A549 (cell line): ENCODE measurements at regions not wholly inside any gene's neighbourhood (a gene's known extent, or its start where the extent isn't known, plus 50 kb on each side); places are given as distances from the start of the nearest gene placed in this dataset.

ENCODE experiments used
- ATAC-seq, 2 experiments: fragments of 200-7000 bp in 1 of 2; fragments of >200 bp in 1 of 2; cut with Nextera tagmentation in 1 of 2; cut with Tn5 transposase in 1 of 2; 3 replicates each; pipeline versions ENCODE4 v1.8.0 to v1.9.1; 2018 to 2020; ENCODE audit warnings: mild to moderate bottlenecking in 1 of 2, moderate library complexity in 1 of 2
- CTCF ChIA-PET: fragments of 300-600 bp; sonication (Branson Sonifier 250); formaldehyde crosslinking; extraction: SDS; loops from one replicate; lab custom pipeline; 2021; ENCODE audit warnings: antibody characterized with exemption, inconsistent platforms; lab: Yijun Ruan, JAX
- POLR2A ChIA-PET: fragments of 350-600 bp; formaldehyde crosslinking; extraction: SDS; loops from one replicate; lab custom pipeline; 2021; ENCODE audit warnings: antibody characterized with exemption, inconsistent platforms; lab: Yijun Ruan, JAX
- DNase-seq, 2 experiments: peaks; one replicate each; pipeline versions ENCODE4 v3.0.0 to v3.0.0-alpha.2; 2011 to 2016; ENCODE audit warnings: low read depth in 1 of 2, low spot score in 1 of 2
- FAIRE-seq: peaks from 2 replicates; lab custom pipeline; 2011; peaks lifted over from hg19 to GRCh38; lab: Jason Lieb, UNC
- H3K27ac ChIP-seq, 2 experiments: fragments of >200 bp; sonication (Bioruptor Twin); formaldehyde crosslinking; 3 replicates each; pipeline ENCODE4 v1.5.1; 2016 to 2017
- H3K4me1 ChIP-seq: fragments of >200 bp; sonication (Bioruptor Twin); formaldehyde crosslinking; 3 replicates; pipeline ENCODE4 v1.6.1; 2016
- H3K4me2 ChIP-seq: fragments of >200 bp; sonication (Bioruptor Twin); formaldehyde crosslinking; 3 replicates; pipeline ENCODE4 v1.6.1; 2016
- H3K4me3 ChIP-seq: fragments of >200 bp; sonication (Bioruptor Twin); formaldehyde crosslinking; 3 replicates; pipeline ENCODE4 v1.5.1; 2016
- H3K9me3 ChIP-seq: fragments of >200 bp; sonication (Bioruptor Twin); formaldehyde crosslinking; 3 replicates; pipeline ENCODE4 v1.6.1; 2016
- BHLHE40 ChIP-seq: IDR thresholded peaks from 2 replicates; pipeline ENCODE4 v1.6.1; 2012; ENCODE audit warnings: low read depth, low read length, inconsistent platforms
- EHF ChIP-seq: fragments of 250-450 bp; sonication (Bioruptor Pico); IDR thresholded peaks from 2 replicates; pipeline ENCODE4 v1.5.0; 2020; ENCODE audit warnings: mild to moderate bottlenecking
- FOSB ChIP-seq: fragments of 250-450 bp; sonication (Bioruptor Pico); IDR thresholded peaks from 2 replicates; pipeline ENCODE4 v1.5.0; 2020; ENCODE audit warnings: mild to moderate bottlenecking, moderate library complexity
- FOSL2 ChIP-seq, 2 experiments: fragments of 450-650 bp in 1 of 2; fragments of >200 bp in 1 of 2; sonication (Bioruptor Twin) in 1 of 2; formaldehyde crosslinking; IDR thresholded peaks; 2 replicates each; pipeline versions ENCODE4 v1.5.0 to v1.6.1; 2016 to 2020; ENCODE audit warnings: mild to moderate bottlenecking in 1 of 2, moderate library complexity in 1 of 2
- FOXS1 ChIP-seq: fragments of 250-450 bp; sonication (Bioruptor Pico); IDR thresholded peaks from 2 replicates; pipeline ENCODE4 v1.5.0; 2020; ENCODE audit warnings: mild to moderate bottlenecking, moderate library complexity
- GATA3 ChIP-seq: IDR thresholded peaks from 2 replicates; pipeline ENCODE4 v1.6.1; 2012; ENCODE audit warnings: borderline replicate concordance
- HDAC2 ChIP-seq: fragments of 200-600 bp; sonication (generic); IDR thresholded peaks from 2 replicates; pipeline ENCODE4 v1.6.1; 2016
- HEYL ChIP-seq: fragments of 250-450 bp; sonication (Bioruptor Pico); IDR thresholded peaks from 2 replicates; pipeline ENCODE4 v1.8.0; 2021; ENCODE audit warnings: mild to moderate bottlenecking, moderate library complexity
- HOXB13 ChIP-seq: fragments of 250-450 bp; sonication (Bioruptor Pico); IDR thresholded peaks from 2 replicates; pipeline ENCODE4 v1.5.0; 2020; ENCODE audit warnings: low read depth, mild to moderate bottlenecking, moderate library complexity
- HOXB5 ChIP-seq: fragments of 250-450 bp; sonication (Bioruptor Pico); IDR thresholded peaks from 2 replicates; pipeline ENCODE4 v1.5.0; 2020; ENCODE audit warnings: mild to moderate bottlenecking, moderate library complexity
- JUNB ChIP-seq: fragments of >200 bp; sonication (Bioruptor Twin); formaldehyde crosslinking; IDR thresholded peaks from 2 replicates; pipeline ENCODE4 v1.6.1; 2016
- MAFK ChIP-seq: fragments of 450-650 bp; IDR thresholded peaks from 2 replicates; pipeline ENCODE4 v1.6.1; 2014; ENCODE audit not compliant: partially characterized antibody
- MAZ ChIP-seq: fragments of 150-350 bp; IDR thresholded peaks from 2 replicates; pipeline ENCODE4 v1.6.1; 2014; ENCODE audit warnings: antibody characterized with exemption, low read depth, low read length, borderline replicate concordance
- MYC ChIP-seq: IDR thresholded peaks from 2 replicates; pipeline ENCODE4 v1.6.1; 2012; ENCODE audit warnings: mild to moderate bottlenecking, inconsistent platforms, low read length, improper control_type of control experiment, borderline replicate concordance
- NFE2L2 ChIP-seq: fragments of 150-350 bp; conservative IDR thresholded peaks from 2 replicates; pipeline ENCODE4 v1.6.1; 2014; ENCODE audit warnings: low read length
- POLR2A ChIP-seq: IDR thresholded peaks from 2 replicates; pipeline ENCODE4 v1.6.1; 2012; ENCODE audit warnings: mild to moderate bottlenecking, low read length
- RAD21 ChIP-seq, 2 experiments: fragments of >200 bp in 1 of 2; sonication (Bioruptor Twin) in 1 of 2; formaldehyde crosslinking in 1 of 2; IDR thresholded peaks in 1 of 2; conservative IDR thresholded peaks in 1 of 2; 2 replicates in 1 of 2; 3 replicates in 1 of 2; pipeline ENCODE4 v1.6.1; 2012 to 2018; ENCODE audit warnings: inconsistent platforms in 1 of 2
- SMC3 ChIP-seq: fragments of >200 bp; sonication (Bioruptor Twin); formaldehyde crosslinking; IDR thresholded peaks from 3 replicates; pipeline ENCODE4 v1.6.1; 2018; ENCODE audit warnings: inconsistent platforms
- TP53 ChIP-seq: fragments of 250-450 bp; sonication (Bioruptor Pico); IDR thresholded peaks from 2 replicates; pipeline ENCODE4 v1.5.0; 2021; ENCODE audit warnings: mild to moderate bottlenecking, moderate library complexity
- ZFP36 ChIP-seq: fragments of 450-650 bp; IDR thresholded peaks from 2 replicates; pipeline ENCODE4 v1.6.1; 2014; ENCODE audit warnings: borderline replicate concordance; ENCODE audit not compliant: partially characterized antibody
- WGBS: methylation state at CpG from one replicate; pipeline ENCODE4 v1.1.6; 2017; ENCODE audit errors: missing lambda C conversion rate; 5-methylcytosine and 5-hydroxymethylcytosine counted together
- TF ChIP-seq, protein P1 (sequence below): fragments of >200 bp; sonication (Bioruptor Twin); formaldehyde crosslinking; IDR thresholded peaks from 3 replicates; pipeline ENCODE4 v1.5.1; 2016
- TF ChIP-seq, protein P2 (sequence below): fragments of 250-450 bp; sonication (Bioruptor Pico); IDR thresholded peaks from 2 replicates; pipeline ENCODE4 v1.5.0; 2021; ENCODE audit warnings: mild to moderate bottlenecking, moderate library complexity, borderline replicate concordance
- TF ChIP-seq, protein P3 (sequence below): fragments of 150-350 bp; IDR thresholded peaks from 2 replicates; pipeline ENCODE4 v1.6.1; 2014; ENCODE audit warnings: low read depth, mild to moderate bottlenecking, low read length
- TF ChIP-seq, protein P4 (sequence below): fragments of >200 bp; sonication (Bioruptor Twin); formaldehyde crosslinking; IDR thresholded peaks from 2 replicates; pipeline ENCODE4 v1.6.1; 2016

DNA sequence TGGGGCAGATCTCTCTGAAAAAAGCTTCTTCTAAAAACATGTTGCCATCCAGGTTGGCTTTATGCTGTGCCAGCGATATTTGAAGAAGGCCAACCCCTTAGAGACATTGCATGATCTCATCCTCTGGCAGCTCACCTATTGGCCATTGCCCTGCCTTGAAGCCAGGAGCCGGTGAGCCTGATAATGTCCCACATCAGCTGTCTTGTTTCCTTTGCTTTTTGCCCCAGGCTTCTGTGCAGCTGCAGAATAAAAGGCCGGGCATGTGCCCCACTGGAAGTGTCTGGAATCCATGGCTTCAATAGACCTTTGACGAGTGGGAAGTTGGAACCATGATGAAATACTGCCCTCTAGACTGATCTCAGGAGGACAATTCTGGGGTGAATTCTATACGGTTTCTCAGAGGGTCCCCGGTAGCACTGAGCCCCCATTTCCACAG lies 523.5 kb upstream of the ZEB2 start:
- ATAC-seq (peak in 1 of 2 experiments; percentile 68; a peak in 3 of 6 replicates), FAIRE-seq (no peak), DNase-seq (peak in 1 of 2 experiments; percentile 30)
- 0 out of 3 replicates have a peak, but pooled peaks have one; percentile 16 for TF ChIP-seq SMC3
- TF ChIP-seq, protein P1, sequence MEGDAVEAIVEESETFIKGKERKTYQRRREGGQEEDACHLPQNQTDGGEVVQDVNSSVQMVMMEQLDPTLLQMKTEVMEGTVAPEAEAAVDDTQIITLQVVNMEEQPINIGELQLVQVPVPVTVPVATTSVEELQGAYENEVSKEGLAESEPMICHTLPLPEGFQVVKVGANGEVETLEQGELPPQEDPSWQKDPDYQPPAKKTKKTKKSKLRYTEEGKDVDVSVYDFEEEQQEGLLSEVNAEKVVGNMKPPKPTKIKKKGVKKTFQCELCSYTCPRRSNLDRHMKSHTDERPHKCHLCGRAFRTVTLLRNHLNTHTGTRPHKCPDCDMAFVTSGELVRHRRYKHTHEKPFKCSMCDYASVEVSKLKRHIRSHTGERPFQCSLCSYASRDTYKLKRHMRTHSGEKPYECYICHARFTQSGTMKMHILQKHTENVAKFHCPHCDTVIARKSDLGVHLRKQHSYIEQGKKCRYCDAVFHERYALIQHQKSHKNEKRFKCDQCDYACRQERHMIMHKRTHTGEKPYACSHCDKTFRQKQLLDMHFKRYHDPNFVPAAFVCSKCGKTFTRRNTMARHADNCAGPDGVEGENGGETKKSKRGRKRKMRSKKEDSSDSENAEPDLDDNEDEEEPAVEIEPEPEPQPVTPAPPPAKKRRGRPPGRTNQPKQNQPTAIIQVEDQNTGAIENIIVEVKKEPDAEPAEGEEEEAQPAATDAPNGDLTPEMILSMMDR, result 0 out of 3 replicates have a peak, but pooled peaks have one; percentile 9
- TF ChIP-seq RAD21 (conservative IDR thresholded peaks at IDR 0.05 in 1 of 2, IDR thresholded peaks at IDR 0.05 in 1 of 2), result peak; percentile 33 to 38; a peak in 3 of 5 replicates
- no peak for TF ChIP-seq MAZ
- TF ChIP-seq FOSB (CRISPR knock-in tag), result no peak
- no peak for TF ChIP-seq HOXB5 (CRISPR knock-in tag)
- TF ChIP-seq MAFK, result peak; percentile 92
- TF ChIP-seq, protein P2, sequence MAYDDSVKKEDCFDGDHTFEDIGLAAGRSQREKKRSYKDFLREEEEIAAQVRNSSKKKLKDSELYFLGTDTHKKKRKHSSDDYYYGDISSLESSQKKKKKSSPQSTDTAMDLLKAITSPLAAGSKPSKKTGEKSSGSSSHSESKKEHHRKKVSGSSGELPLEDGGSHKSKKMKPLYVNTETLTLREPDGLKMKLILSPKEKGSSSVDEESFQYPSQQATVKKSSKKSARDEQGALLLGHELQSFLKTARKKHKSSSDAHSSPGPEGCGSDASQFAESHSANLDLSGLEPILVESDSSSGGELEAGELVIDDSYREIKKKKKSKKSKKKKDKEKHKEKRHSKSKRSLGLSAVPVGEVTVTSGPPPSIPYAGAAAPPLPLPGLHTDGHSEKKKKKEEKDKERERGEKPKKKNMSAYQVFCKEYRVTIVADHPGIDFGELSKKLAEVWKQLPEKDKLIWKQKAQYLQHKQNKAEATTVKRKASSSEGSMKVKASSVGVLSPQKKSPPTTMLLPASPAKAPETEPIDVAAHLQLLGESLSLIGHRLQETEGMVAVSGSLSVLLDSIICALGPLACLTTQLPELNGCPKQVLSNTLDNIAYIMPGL (CRISPR knock-in tag), result no peak
- no peak for TF ChIP-seq HEYL (CRISPR knock-in tag)
- TF ChIP-seq FOSL2 (IDR thresholded peaks at IDR 0.05), result no peak
- TF ChIP-seq FOSL2 (CRISPR knock-in tag; IDR thresholded peaks at IDR 0.05), result no peak
- TF ChIP-seq, all 56 proteins: peak for 4
- WGBS, result 54% methylated on average over 6 of the region's 6 CpGs
- POLR2A ChIA-PET, result no interaction called here
- Histone ChIP-seq H3K27ac (0 out of 6 replicates have a peak overlapping the region, but pooled peaks of 1 of the 2 experiments have one; percentile 25), H3K4me2 (no peak overlapping the region), H3K9me3 (no peaks in the 10 kb centered on the region), H3K4me1 (peaks cover 16% of the 10 kb centered on the region), H3K4me3 (no peak overlapping the region)
- CTCF ChIA-PET, result no interaction called here

DNA sequence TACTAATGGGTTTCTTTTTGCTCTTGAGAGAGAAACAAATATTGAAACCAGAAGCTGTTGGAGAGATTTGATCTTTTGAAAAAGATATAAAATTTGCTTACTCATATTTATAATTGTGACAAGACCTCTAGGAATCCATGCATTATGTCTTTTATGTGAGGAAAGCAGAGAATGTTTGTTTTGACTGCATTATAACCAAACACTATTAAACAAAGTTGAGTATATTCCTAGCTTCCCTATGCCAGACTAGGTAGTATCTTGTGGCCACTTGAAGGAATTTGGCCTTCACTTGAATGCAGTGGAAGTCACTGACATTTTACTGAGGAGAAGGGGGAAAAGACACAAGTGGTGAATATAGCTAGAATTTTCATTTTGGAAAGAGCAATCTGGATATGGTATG lies 521.8 kb upstream of the ZEB2 start:
- Histone ChIP-seq H3K4me3 (no peak overlapping the region), H3K4me1 (peaks cover 30% of the 10 kb centered on the region), H3K9me3 (no peaks in the 10 kb centered on the region), H3K27ac (no peak overlapping the region), H3K4me2 (no peak overlapping the region)
- ChIA-PET POLR2A (no interaction called here), CTCF (no interaction called here)
- FAIRE-seq (no peak), DNase-seq (no peak), ATAC-seq (no peak)
- TF ChIP-seq BHLHE40 (no peak), MYC (no peak), SMC3 (no peak), EHF (CRISPR knock-in tag) (no peak), GATA3 (peak; percentile 16; the same call in 1 of the 2 replicates), POLR2A (no peak), HDAC2 (no peak), NFE2L2 (no peak)
- TF ChIP-seq, protein P3, sequence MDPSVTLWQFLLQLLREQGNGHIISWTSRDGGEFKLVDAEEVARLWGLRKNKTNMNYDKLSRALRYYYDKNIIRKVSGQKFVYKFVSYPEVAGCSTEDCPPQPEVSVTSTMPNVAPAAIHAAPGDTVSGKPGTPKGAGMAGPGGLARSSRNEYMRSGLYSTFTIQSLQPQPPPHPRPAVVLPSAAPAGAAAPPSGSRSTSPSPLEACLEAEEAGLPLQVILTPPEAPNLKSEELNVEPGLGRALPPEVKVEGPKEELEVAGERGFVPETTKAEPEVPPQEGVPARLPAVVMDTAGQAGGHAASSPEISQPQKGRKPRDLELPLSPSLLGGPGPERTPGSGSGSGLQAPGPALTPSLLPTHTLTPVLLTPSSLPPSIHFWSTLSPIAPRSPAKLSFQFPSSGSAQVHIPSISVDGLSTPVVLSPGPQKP, result no peak

DNA sequence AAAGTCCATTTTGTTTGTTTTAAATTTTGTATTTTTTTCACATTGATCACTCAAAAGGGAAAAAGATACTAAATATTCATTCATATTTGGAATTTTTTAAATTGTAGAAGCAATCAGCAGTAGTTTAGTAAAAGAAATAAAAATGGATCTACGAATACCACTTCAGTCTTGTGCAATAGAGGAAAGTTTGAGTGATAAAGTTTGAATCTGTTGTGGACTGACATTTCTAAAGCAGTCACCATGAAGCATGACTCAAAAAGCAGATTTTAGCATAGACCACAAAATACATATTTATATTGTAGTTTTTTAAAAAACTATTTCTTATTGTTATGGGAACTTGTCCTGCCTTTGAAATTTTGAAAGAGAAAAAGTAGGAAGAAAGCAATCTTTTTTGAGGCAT lies 520.5 kb upstream of the ZEB2 start:
- no peaks in the 10 kb centered on the region for H3K9me3 ChIP-seq
- 86% methylated on average over 1 of the region's 1 CpG for WGBS
- H3K4me1 ChIP-seq, result peaks cover 35% of the 10 kb centered on the region
- H3K27ac ChIP-seq, result no peak overlapping the region
- no peak overlapping the region for H3K4me2 ChIP-seq
- FAIRE-seq (no peak), DNase-seq (no peak), ATAC-seq (no peak)
- no peak overlapping the region for H3K4me3 ChIP-seq
- CTCF ChIA-PET, result interaction anchor here (0.6 kb wide), 1 partner anchor 644 kb away, joined by 4 read pairs; no protein-coding TSS in a partner anchor
- POLR2A ChIA-PET, result interaction anchor here (0.5 kb wide), 1 partner anchor 1406 kb away, joined by 3 read pairs; no protein-coding TSS in a partner anchor
- no peak for TF ChIP-seq FOSL2 (IDR thresholded peaks at IDR 0.05)
- no peak for TF ChIP-seq FOSL2 (CRISPR knock-in tag; IDR thresholded peaks at IDR 0.05)
- no peak for TF ChIP-seq ZFP36
- TF ChIP-seq FOXS1 (CRISPR knock-in tag), result no peak
- no peak for TF ChIP-seq JUNB
- TF ChIP-seq, protein P4, sequence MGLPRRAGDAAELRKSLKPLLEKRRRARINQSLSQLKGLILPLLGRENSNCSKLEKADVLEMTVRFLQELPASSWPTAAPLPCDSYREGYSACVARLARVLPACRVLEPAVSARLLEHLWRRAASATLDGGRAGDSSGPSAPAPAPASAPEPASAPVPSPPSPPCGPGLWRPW, result no peak
- TF ChIP-seq TP53 (CRISPR knock-in tag), result no peak
- no peak for TF ChIP-seq HOXB13 (CRISPR knock-in tag)
- TF ChIP-seq EHF (CRISPR knock-in tag), result no peak
- TF ChIP-seq, protein P1, result no peak
- no peak for TF ChIP-seq FOSB (CRISPR knock-in tag)
- TF ChIP-seq HEYL (CRISPR knock-in tag), result no peak
- no peak for TF ChIP-seq HDAC2
